H9 (cell line): ENCODE measurements at regions not wholly inside any gene's neighbourhood (a gene's known extent, or its start where the extent isn't known, plus 50 kb on each side); places are given as distances from the start of the nearest gene placed in this dataset.

Source experiments
- DNase-seq: peaks from one replicate; pipeline ENCODE4 v3.0.0-alpha.2; 2017
- H2AFZ ChIP-seq: one replicate; pipeline ENCODE4 v1.6.1; 2013; ENCODE audit warnings: mild to moderate bottlenecking, low read length, control low read depth, moderate library complexity
- H2AK5ac ChIP-seq: 2 replicates; pipeline ENCODE4 v1.6.1; 2013; ENCODE audit warnings: low read length, control low read depth, mixed read lengths; ENCODE audit not compliant: insufficient read length
- H2BK120ac ChIP-seq: one replicate; pipeline ENCODE4 v1.6.1; 2013; ENCODE audit warnings: low read depth, mild to moderate bottlenecking, low read length, control low read depth, inconsistent platforms; ENCODE audit not compliant: poor library complexity, severe bottlenecking
- H2BK12ac ChIP-seq: 2 replicates; pipeline ENCODE4 v1.6.1; 2013; ENCODE audit warnings: low read length, control low read depth, mixed read lengths, low read depth; ENCODE audit not compliant: insufficient read length
- H2BK15ac ChIP-seq: 2 replicates; pipeline ENCODE4 v1.6.1; 2013; ENCODE audit warnings: low read depth, low read length, control low read depth
- H2BK20ac ChIP-seq: one replicate; pipeline ENCODE4 v1.6.1; 2013; ENCODE audit warnings: low read depth, mild to moderate bottlenecking, low read length, control low read depth, inconsistent platforms; ENCODE audit not compliant: poor library complexity, severe bottlenecking
- H2BK5ac ChIP-seq: 2 replicates; pipeline ENCODE4 v1.6.1; 2013; ENCODE audit warnings: low read length, control low read depth, mixed read lengths; ENCODE audit not compliant: insufficient read length
- H3K14ac ChIP-seq: 2 replicates; pipeline ENCODE4 v1.6.1; 2013; ENCODE audit warnings: low read length, control low read depth; ENCODE audit not compliant: insufficient read depth
- H3K18ac ChIP-seq: 2 replicates; pipeline ENCODE4 v1.6.1; 2013; ENCODE audit warnings: low read depth, mild to moderate bottlenecking, mixed read lengths, low read length, control low read depth; ENCODE audit not compliant: insufficient read length
- H3K23ac ChIP-seq: 2 replicates; pipeline ENCODE4 v1.6.1; 2013; ENCODE audit warnings: low read length, control low read depth, mixed read lengths, low read depth; ENCODE audit not compliant: insufficient read length
- H3K23me2 ChIP-seq: 2 replicates; pipeline ENCODE4 v1.6.1; 2013; ENCODE audit warnings: low read depth, mild to moderate bottlenecking, mixed read lengths, low read length, control low read depth; ENCODE audit not compliant: insufficient read length, poor library complexity, severe bottlenecking
- H3K27ac ChIP-seq: 2 replicates; pipeline ENCODE4 v1.5.1; 2013; ENCODE audit warnings: low read length, control low read depth, mixed read lengths, low read depth; ENCODE audit not compliant: insufficient read length
- H3K27me3 ChIP-seq: 2 replicates; pipeline ENCODE4 v1.6.1; 2013; ENCODE audit warnings: low read length, control low read depth, inconsistent platforms; ENCODE audit not compliant: insufficient read depth
- H3K4ac ChIP-seq: 2 replicates; pipeline ENCODE4 v1.6.1; 2013; ENCODE audit warnings: low read depth, mild to moderate bottlenecking, control low read depth, inconsistent platforms, low read length, moderate library complexity
- H3K4me1 ChIP-seq: 2 replicates; pipeline ENCODE4 v1.6.1; 2013; ENCODE audit warnings: low read length, control low read depth, inconsistent platforms; ENCODE audit not compliant: insufficient read depth
- H3K4me2 ChIP-seq: 2 replicates; pipeline ENCODE4 v1.6.1; 2013; ENCODE audit warnings: low read length, control low read depth, mixed read lengths; ENCODE audit not compliant: insufficient read length, insufficient read depth
- H3K56ac ChIP-seq: 2 replicates; pipeline ENCODE4 v1.6.1; 2013; ENCODE audit warnings: low read depth, mild to moderate bottlenecking, mixed read lengths, low read length, control low read depth; ENCODE audit not compliant: insufficient read length
- H3K79me1 ChIP-seq: 2 replicates; pipeline ENCODE4 v1.6.1; 2013; ENCODE audit warnings: low read depth, mild to moderate bottlenecking, moderate library complexity, low read length, control low read depth, inconsistent platforms; ENCODE audit not compliant: insufficient read depth, poor library complexity, severe bottlenecking
- H3K79me2 ChIP-seq: 2 replicates; pipeline ENCODE4 v1.6.1; 2013; ENCODE audit warnings: low read length, control low read depth, inconsistent platforms; ENCODE audit not compliant: insufficient read depth
- H3K9ac ChIP-seq: 2 replicates; pipeline ENCODE4 v1.6.1; 2013; ENCODE audit warnings: low read length, control low read depth, mixed read lengths; ENCODE audit not compliant: insufficient read length; ENCODE audit errors: extremely low read depth
- H3K9me3 ChIP-seq: one replicate; pipeline ENCODE4 v1.6.1; 2013; ENCODE audit warnings: low read depth, low read length, inconsistent platforms; ENCODE audit not compliant: control insufficient read depth
- H3T11ph ChIP-seq: one replicate; pipeline ENCODE4 v1.6.1; 2013; ENCODE audit warnings: mild to moderate bottlenecking, low read length, control low read depth, inconsistent platforms
- H4K20me1 ChIP-seq: one replicate; pipeline ENCODE4 v1.6.1; 2013; ENCODE audit not compliant: control insufficient read depth, insufficient read length, insufficient read depth
- H4K5ac ChIP-seq: 2 replicates; pipeline ENCODE4 v1.6.1; 2013; ENCODE audit warnings: low read depth, mild to moderate bottlenecking, mixed read lengths, low read length, control low read depth; ENCODE audit not compliant: insufficient read length
- H4K8ac ChIP-seq: replicated peaks from 2 replicates; pipeline ENCODE4 v1.6.1; 2013; ENCODE audit warnings: low read length, control low read depth, mixed read lengths, low read depth; ENCODE audit not compliant: insufficient read length
- H4K91ac ChIP-seq: 2 replicates; pipeline ENCODE4 v1.6.1; 2013; ENCODE audit warnings: low read depth, mild to moderate bottlenecking, moderate library complexity, mixed read lengths, low read length, control low read depth; ENCODE audit not compliant: insufficient read length
- H3K27ac Mint-ChIP-seq, 3 experiments: 2 replicates in 2 of 3; 3 replicates in 1 of 3; pipeline ENCODE4 v1.8.0; 2020 to 2021; ENCODE audit warnings: mixed read lengths in 3 of 3, mild to moderate bottlenecking in 1 of 3, moderate library complexity in 1 of 3
- H3K27me3 Mint-ChIP-seq: 2 replicates; pipeline ENCODE4 v1.8.0; 2021; ENCODE audit warnings: low read depth, mild to moderate bottlenecking, moderate library complexity, mixed read lengths
- H3K36me3 Mint-ChIP-seq, 3 experiments: 2 replicates in 2 of 3; 3 replicates in 1 of 3; pipeline ENCODE4 v1.8.0; 2020 to 2021; ENCODE audit warnings: low read depth in 3 of 3, mixed read lengths in 3 of 3; ENCODE audit not compliant: insufficient read depth in 1 of 3
- H3K4me1 Mint-ChIP-seq, 2 experiments: 2 replicates each; pipeline ENCODE4 v1.8.0; 2020; ENCODE audit warnings: mixed read lengths in 2 of 2
- H3K4me3 Mint-ChIP-seq, 2 experiments: 2 replicates in 1 of 2; 3 replicates in 1 of 2; pipeline ENCODE4 v1.8.0; 2020 to 2021; ENCODE audit warnings: mild to moderate bottlenecking in 2 of 2, mixed read lengths in 2 of 2, moderate library complexity in 1 of 2
- H3K9me3 Mint-ChIP-seq, 2 experiments: 2 replicates in 1 of 2; 3 replicates in 1 of 2; pipeline ENCODE4 v1.8.0; 2020; ENCODE audit warnings: mild to moderate bottlenecking in 2 of 2, mixed read lengths in 2 of 2, moderate library complexity in 1 of 2
- CTCF ChIP-seq: fragments of 200-600 bp; sonication (generic); conservative IDR thresholded peaks from 3 replicates; pipeline ENCODE4 v1.8.0; 2021; ENCODE audit warnings: antibody characterized with exemption, mild to moderate bottlenecking
- WGBS: extraction: QIAGEN DNeasy Blood & Tissue Kit; methylation state at CpG from one replicate; pipeline ENCODE4 v1.1.7; 2013; ENCODE audit warnings: missing lambda C conversion rate, low lambda C conversion rate, mixed read lengths; ENCODE audit not compliant: insufficient read length; ENCODE audit errors: extremely low coverage; 5-methylcytosine and 5-hydroxymethylcytosine counted together

- Histone ChIP-seq H3K4me2 (no peak overlapping the region), H2BK15ac (no peak overlapping the region), H3K79me2 (no peaks in the 10 kb centered on the region), H2BK5ac (no peak overlapping the region), H4K8ac (no peak overlapping the region), H3T11ph (no peak overlapping the region), H3K79me1 (no peaks in the 10 kb centered on the region), H3K9ac (no peak overlapping the region), H3K56ac (no peak overlapping the region), H2BK20ac (no peak overlapping the region), H2BK12ac (no peak overlapping the region), H3K18ac (no peak overlapping the region), H3K27me3 (no peaks in the 10 kb centered on the region), H4K20me1 (no peaks in the 10 kb centered on the region), H4K5ac (no peak overlapping the region), H4K91ac (no peak overlapping the region), H3K4ac (no peak overlapping the region), H3K23ac (no peak overlapping the region), H3K23me2 (no peaks in the 10 kb centered on the region), H2AFZ (no peak overlapping the region), H3K14ac (no peak overlapping the region), H2AK5ac (no peak overlapping the region), H3K4me1 (no peaks in the 10 kb centered on the region; the same call in 1 of the 2 replicates), H3K9me3 (no peaks in the 10 kb centered on the region), H3K27ac (no peak overlapping the region), H2BK120ac (no peak overlapping the region)
- Mint-ChIP-seq H3K4me1 (peaks cover 9 to 12% of the 10 kb centered on the region in 2 experiments), H3K27ac (no peak overlapping the region), H3K27me3 (0 out of 2 replicates have a peak, but pooled peaks cover 2% of the 10 kb centered on the region), H3K9me3 (no peaks in the 10 kb centered on the region; a peak in 1 of 5 replicates), H3K36me3 (no peaks in the 10 kb centered on the region), H3K4me3 (no peak overlapping the region)
- no peak for TF ChIP-seq CTCF
- WGBS = no CpG with 5 or more reads among the region's 1 CpG
- no peak for DNase-seq
Measured at GRCh38 chr7:51611937-51612336, 295.3 kb upstream of the COBL start.
